Adrenal gland (tissue), 5 donors: ENCODE measurements at regions not wholly inside any gene's neighbourhood (a gene's known extent, or its start where the extent isn't known, plus 50 kb on each side); places are given as distances from the start of the nearest gene placed in this dataset.

ENCODE experiments used
- POLR2A ChIP-seq, 2 donors: fragments of 450-650 bp; IDR thresholded peaks; one replicate each; pipeline ENCODE4 v1.6.1; 2017; ENCODE audit warnings: antibody characterized with exemption in 2 of 2, mild to moderate bottlenecking in 2 of 2, moderate library complexity in 1 of 2
- TF ChIP-seq, protein P1 (sequence below), 6 experiments: fragments of 450-650 bp in 4 of 6; fragments of 200-600 bp in 2 of 6; sonication (generic) in 1 of 6; IDR thresholded peaks; 1 replicate in 5 of 6; 2 replicates in 1 of 6; pipeline versions ENCODE4 v1.5.1 to v1.8.0; 2016 to 2021; ENCODE audit warnings: antibody characterized with exemption in 6 of 6, mild to moderate bottlenecking in 2 of 6, moderate library complexity in 1 of 6
- donor health status: DM: no; HTN: no; CAD: no.

DNA sequence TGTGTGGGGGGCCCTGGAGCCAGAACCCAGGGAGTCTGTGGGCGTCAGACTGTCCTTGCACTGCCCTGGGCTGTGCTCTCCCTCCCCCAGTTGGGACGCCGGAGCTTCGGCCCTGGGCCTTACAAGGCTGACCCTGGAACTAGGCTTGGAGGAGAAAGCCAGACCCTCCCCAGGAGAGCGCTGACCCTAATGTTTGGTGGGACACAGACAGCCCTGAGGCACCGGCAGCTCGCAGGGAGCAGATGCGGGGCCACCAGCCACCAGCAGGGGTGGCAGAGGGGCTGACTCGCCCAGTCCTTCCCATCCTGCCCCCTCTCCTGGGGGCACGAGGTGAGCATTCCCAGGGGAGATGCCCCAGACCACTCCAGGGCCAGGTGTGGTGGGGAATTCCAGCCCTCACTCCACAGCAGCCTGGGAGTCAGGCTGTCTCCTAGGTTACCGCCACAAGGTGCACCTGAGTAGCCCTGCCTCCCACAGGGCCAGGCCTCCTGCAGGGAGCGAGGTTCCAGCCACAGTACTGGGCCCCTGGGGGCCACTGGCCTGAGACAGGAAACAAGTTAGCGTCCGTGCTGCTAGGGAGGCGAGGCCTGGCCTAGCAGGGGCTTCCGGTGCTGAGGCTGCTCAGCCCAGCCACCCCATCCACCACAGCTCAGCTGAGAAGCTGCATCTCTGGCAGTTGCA lies 134.6 kb downstream of the OLFM1 start:
- TF ChIP-seq, protein P1, sequence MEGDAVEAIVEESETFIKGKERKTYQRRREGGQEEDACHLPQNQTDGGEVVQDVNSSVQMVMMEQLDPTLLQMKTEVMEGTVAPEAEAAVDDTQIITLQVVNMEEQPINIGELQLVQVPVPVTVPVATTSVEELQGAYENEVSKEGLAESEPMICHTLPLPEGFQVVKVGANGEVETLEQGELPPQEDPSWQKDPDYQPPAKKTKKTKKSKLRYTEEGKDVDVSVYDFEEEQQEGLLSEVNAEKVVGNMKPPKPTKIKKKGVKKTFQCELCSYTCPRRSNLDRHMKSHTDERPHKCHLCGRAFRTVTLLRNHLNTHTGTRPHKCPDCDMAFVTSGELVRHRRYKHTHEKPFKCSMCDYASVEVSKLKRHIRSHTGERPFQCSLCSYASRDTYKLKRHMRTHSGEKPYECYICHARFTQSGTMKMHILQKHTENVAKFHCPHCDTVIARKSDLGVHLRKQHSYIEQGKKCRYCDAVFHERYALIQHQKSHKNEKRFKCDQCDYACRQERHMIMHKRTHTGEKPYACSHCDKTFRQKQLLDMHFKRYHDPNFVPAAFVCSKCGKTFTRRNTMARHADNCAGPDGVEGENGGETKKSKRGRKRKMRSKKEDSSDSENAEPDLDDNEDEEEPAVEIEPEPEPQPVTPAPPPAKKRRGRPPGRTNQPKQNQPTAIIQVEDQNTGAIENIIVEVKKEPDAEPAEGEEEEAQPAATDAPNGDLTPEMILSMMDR (IDR thresholded peaks at IDR 0.05), result no peak
- TF ChIP-seq POLR2A (IDR thresholded peaks at IDR 0.05), result no peak
